Spleen (tissue), 11 donors: ENCODE measurements at regions not wholly inside any gene's neighbourhood (a gene's known extent, or its start where the extent isn't known, plus 50 kb on each side); places are given as distances from the start of the nearest gene placed in this dataset.

ENCODE experiments used
- DNase-seq: peaks from one replicate; pipeline ENCODE4 v3.0.0-alpha.2; 2020
- H3K27ac ChIP-seq, 8 donors: fragments of 200-600 bp; sonication (generic) in 7 of 8; 1 replicate in 4 of 8; 2 replicates in 4 of 8; pipeline versions ENCODE4 v1.5.0 to v1.8.0; 2016 to 2021; ENCODE audit warnings: inconsistent platforms in 4 of 8, mild to moderate bottlenecking in 4 of 8, moderate library complexity in 1 of 8
- H3K27me3 ChIP-seq, 7 donors: fragments of 200-600 bp; sonication (generic) in 6 of 7; replicated peaks in 1 of 7; 1 replicate in 4 of 7; 2 replicates in 3 of 7; pipeline versions ENCODE4 v1.5.0 to v1.8.0; 2016 to 2021; ENCODE audit warnings: inconsistent platforms in 3 of 7, mild to moderate bottlenecking in 1 of 7
- H3K36me3 ChIP-seq, 6 donors: fragments of 200-600 bp; sonication (generic) in 5 of 6; 1 replicate in 4 of 6; 2 replicates in 2 of 6; pipeline versions ENCODE4 v1.5.0 to v1.8.0; 2016 to 2021; ENCODE audit warnings: inconsistent platforms in 2 of 6
- H3K4me1 ChIP-seq, 6 donors: fragments of 200-600 bp; sonication (generic) in 5 of 6; 1 replicate in 3 of 6; 2 replicates in 3 of 6; pipeline versions ENCODE4 v1.5.0 to v1.8.0; 2016 to 2021; ENCODE audit warnings: inconsistent platforms in 3 of 6
- H3K4me3 ChIP-seq, 8 donors: fragments of 200-600 bp; sonication (generic) in 7 of 8; 1 replicate in 4 of 8; 2 replicates in 4 of 8; pipeline versions ENCODE4 v1.5.0 to v1.8.0; 2016 to 2021; ENCODE audit warnings: inconsistent platforms in 4 of 8, mild to moderate bottlenecking in 4 of 8, moderate library complexity in 2 of 8
- H3K9me3 ChIP-seq, 8 donors: fragments of 200-600 bp; sonication (generic) in 7 of 8; 1 replicate in 4 of 8; 2 replicates in 4 of 8; pipeline versions ENCODE4 v1.5.0 to v1.8.0; 2016 to 2021; ENCODE audit warnings: inconsistent platforms in 4 of 8
- POLR2A ChIP-seq, 3 donors: fragments of 450-650 bp; IDR thresholded peaks; one replicate each; pipeline ENCODE4 v1.5.1; 2017; ENCODE audit warnings: antibody characterized with exemption in 3 of 3, mild to moderate bottlenecking in 1 of 3
- POLR2AphosphoS5 ChIP-seq, 3 donors: sonication (generic); formaldehyde crosslinking; IDR thresholded peaks; one replicate each; pipeline ENCODE4 v1.5.1; 2017; ENCODE audit warnings: antibody characterized with exemption in 3 of 3
- WGBS, 5 donors: extraction: QIAGEN DNeasy Blood & Tissue Kit in 3 of 5; methylation state at CpG; one replicate each; pipeline versions ENCODE4 v1.1.5 to v1.1.7; 2013 to 2018; 5-methylcytosine and 5-hydroxymethylcytosine counted together
- intact Hi-C: fragments of 100-400 bp; cut with DNase I; formaldehyde crosslinking; loops from one replicate; pipeline ENCODE4 v1.15.0; 2023; ENCODE audit warnings: low total_unique reads
- TF ChIP-seq, protein P1 (sequence below), 11 experiments: fragments of 200-600 bp in 7 of 11; fragments of 450-650 bp in 4 of 11; sonication (generic) in 4 of 11; IDR thresholded peaks in 8 of 11; conservative IDR thresholded peaks in 3 of 11; 1 replicate in 7 of 11; 2 replicates in 4 of 11; pipeline versions ENCODE4 v1.4.0 to v1.8.0; 2016 to 2021; ENCODE audit warnings: antibody characterized with exemption in 11 of 11, inconsistent platforms in 4 of 11, mild to moderate bottlenecking in 1 of 11
- donor health status: healthy with polysubstance abuse.
- donor health status: DM: no; HTN: no; CAD: no; lungs with moderate emphysema.
- donor health status: DM: no; HTN: no; CAD: no.
- donor health status: Bipolar disorder and iron deficiency.
- donor health status: healthy.
- donor health status: DM: no; HTN: no; CAD: no.
- donor health status: DM: yes; HTN: yes; CAD: no.

DNA sequence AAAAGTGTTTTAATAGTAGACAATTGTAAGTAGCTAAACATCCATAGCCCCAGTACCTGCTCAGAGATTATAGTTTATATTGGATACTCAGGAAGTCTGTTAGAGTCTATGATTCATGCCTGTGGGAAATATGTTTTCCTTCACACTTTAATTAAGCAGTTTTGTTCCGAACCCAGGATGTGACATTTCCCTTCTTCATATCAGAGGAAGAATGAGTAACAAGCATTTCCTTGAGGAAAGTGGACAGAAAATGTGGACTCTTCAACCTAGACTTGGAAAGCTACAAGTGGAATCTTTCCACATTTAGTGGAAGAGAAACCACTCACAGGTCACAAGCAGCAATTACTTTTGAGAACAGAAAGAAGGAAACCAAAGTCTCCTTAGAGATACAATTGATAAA is 419.4 kb downstream of the C4orf33 start:
- no peak for DNase-seq
- intact Hi-C loops, result no loop called here
- Histone ChIP-seq H3K4me3 (no peak overlapping the region), H3K27ac (no peak overlapping the region), H3K36me3 (no peaks in the 10 kb centered on the region), H3K27me3 (no peaks in the 10 kb centered on the region), H3K9me3 (no peaks in the 10 kb centered on the region), H3K4me1 (no peaks in the 10 kb centered on the region)
- TF ChIP-seq POLR2AphosphoS5 (IDR thresholded peaks at IDR 0.05) (no peak), POLR2A (IDR thresholded peaks at IDR 0.05) (no peak)
- 23 to 38% (median 28%) methylated on average over 1 of the region's 1 CpG for WGBS, 5 donors

- intact Hi-C loops, result loop anchor here (5.0 kb wide), 1 partner anchor 115 kb away; no protein-coding TSS in a partner anchor
- H3K27me3 ChIP-seq, result no peaks in the 10 kb centered on the region
- no peaks in the 10 kb centered on the region for H3K36me3 ChIP-seq
- no peak overlapping the region for H3K4me3 ChIP-seq
- TF ChIP-seq POLR2AphosphoS5 (IDR thresholded peaks at IDR 0.05), result no peak
- TF ChIP-seq, protein P1, sequence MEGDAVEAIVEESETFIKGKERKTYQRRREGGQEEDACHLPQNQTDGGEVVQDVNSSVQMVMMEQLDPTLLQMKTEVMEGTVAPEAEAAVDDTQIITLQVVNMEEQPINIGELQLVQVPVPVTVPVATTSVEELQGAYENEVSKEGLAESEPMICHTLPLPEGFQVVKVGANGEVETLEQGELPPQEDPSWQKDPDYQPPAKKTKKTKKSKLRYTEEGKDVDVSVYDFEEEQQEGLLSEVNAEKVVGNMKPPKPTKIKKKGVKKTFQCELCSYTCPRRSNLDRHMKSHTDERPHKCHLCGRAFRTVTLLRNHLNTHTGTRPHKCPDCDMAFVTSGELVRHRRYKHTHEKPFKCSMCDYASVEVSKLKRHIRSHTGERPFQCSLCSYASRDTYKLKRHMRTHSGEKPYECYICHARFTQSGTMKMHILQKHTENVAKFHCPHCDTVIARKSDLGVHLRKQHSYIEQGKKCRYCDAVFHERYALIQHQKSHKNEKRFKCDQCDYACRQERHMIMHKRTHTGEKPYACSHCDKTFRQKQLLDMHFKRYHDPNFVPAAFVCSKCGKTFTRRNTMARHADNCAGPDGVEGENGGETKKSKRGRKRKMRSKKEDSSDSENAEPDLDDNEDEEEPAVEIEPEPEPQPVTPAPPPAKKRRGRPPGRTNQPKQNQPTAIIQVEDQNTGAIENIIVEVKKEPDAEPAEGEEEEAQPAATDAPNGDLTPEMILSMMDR (IDR thresholded peaks at IDR 0.05 in 8 of 11, conservative IDR thresholded peaks at IDR 0.05 in 3 of 11), result peak in 4 of 11 experiments; percentile 16 to 32 (median 20)
- H3K27ac ChIP-seq, result no peak overlapping the region
- DNase-seq, result no peak
- no peaks in the 10 kb centered on the region for H3K9me3 ChIP-seq
- no peaks in the 10 kb centered on the region for H3K4me1 ChIP-seq
- WGBS, 5 donors, result 60 to 83% (median 62%) methylated on average over 3 of the region's 3 CpGs
These were observed 430.9 kb downstream of the C4orf33 start for GRCh38 chr4:129526812-129527211.

GRCh38 chr4:129531253-129531652 is 435.3 kb downstream of the C4orf33 start:
- TF ChIP-seq POLR2AphosphoS5 (IDR thresholded peaks at IDR 0.05), result no peak
- TF ChIP-seq, protein P1 (IDR thresholded peaks at IDR 0.05 in 8 of 11, conservative IDR thresholded peaks at IDR 0.05 in 3 of 11), result no peak
- no peak for TF ChIP-seq POLR2A (IDR thresholded peaks at IDR 0.05)
- intact Hi-C loops, result no loop called here
- Histone ChIP-seq H3K9me3 (no peaks in the 10 kb centered on the region), H3K4me3 (no peak overlapping the region), H3K4me1 (peaks cover 0 to 16% (median 0%) of the 10 kb centered on the region in 6 donors), H3K27me3 (no peaks in the 10 kb centered on the region), H3K27ac (no peak overlapping the region), H3K36me3 (no peaks in the 10 kb centered on the region)
- no peak for DNase-seq
- 62 to 82% (median 71%) methylated on average over 5 of the region's 5 CpGs for WGBS, 5 donors

- TF ChIP-seq, protein P1 (IDR thresholded peaks at IDR 0.05 in 8 of 11, conservative IDR thresholded peaks at IDR 0.05 in 3 of 11), result no peak
- no peak for TF ChIP-seq POLR2AphosphoS5 (IDR thresholded peaks at IDR 0.05)
- no peak for TF ChIP-seq POLR2A (IDR thresholded peaks at IDR 0.05)
- 24 to 56% (median 36%) methylated on average over 1 of the region's 1 CpG for WGBS, 5 donors
- Histone ChIP-seq H3K9me3 (no peaks in the 10 kb centered on the region), H3K4me3 (no peak overlapping the region), H3K27me3 (no peaks in the 10 kb centered on the region), H3K36me3 (no peaks in the 10 kb centered on the region), H3K27ac (peak overlapping the region in 1 of 8 donors; percentile 45), H3K4me1 (peaks cover 0 to 16% (median 0%) of the 10 kb centered on the region in 6 donors)
- no peak for DNase-seq
- intact Hi-C loops, result no loop called here
These were observed 436.6 kb downstream of the C4orf33 start for GRCh38 chr4:129532573-129532972.

GRCh38 chr4:129543299-129543698 is 447.3 kb downstream of the C4orf33 start:
- Histone ChIP-seq H3K4me1 (peaks cover 0 to 3% (median 0%) of the 10 kb centered on the region in 6 donors), H3K27ac (no peak overlapping the region), H3K9me3 (no peaks in the 10 kb centered on the region), H3K4me3 (no peak overlapping the region), H3K36me3 (no peaks in the 10 kb centered on the region), H3K27me3 (peaks cover 0 to 4% (median 0%) of the 10 kb centered on the region in 7 donors)
- no peak for TF ChIP-seq POLR2A (IDR thresholded peaks at IDR 0.05)
- TF ChIP-seq, protein P1 (IDR thresholded peaks at IDR 0.05 in 8 of 11, conservative IDR thresholded peaks at IDR 0.05 in 3 of 11), result no peak
- no peak for TF ChIP-seq POLR2AphosphoS5 (IDR thresholded peaks at IDR 0.05)
- no peak for DNase-seq
- intact Hi-C loops, result no loop called here
